KOPT-K1 (cell line): ENCODE measurements at regions not wholly inside any gene's neighbourhood (a gene's known extent, or its start where the extent isn't known, plus 50 kb on each side); places are given as distances from the start of the nearest gene placed in this dataset.

Experiments used
- H3K27ac ChIP-seq: fragments of 200-600 bp; sonication (generic); 2 replicates; pipeline ENCODE4 v1.5.1; 2016; ENCODE audit warnings: antibody characterized with exemption, mild to moderate bottlenecking, low read depth, low read length; ENCODE audit not compliant: poor library complexity, severe bottlenecking
- H3K36me3 ChIP-seq: fragments of 200-600 bp; sonication (generic); 2 replicates; pipeline ENCODE4 v1.5.1; 2017; ENCODE audit warnings: antibody characterized with exemption, mild to moderate bottlenecking, low read length, moderate library complexity; ENCODE audit not compliant: insufficient read depth
- H3K9me3 ChIP-seq: fragments of 200-600 bp; sonication (generic); 2 replicates; pipeline ENCODE4 v1.5.1; 2017; ENCODE audit warnings: antibody characterized with exemption, low read length, mild to moderate bottlenecking; ENCODE audit not compliant: insufficient read depth, poor library complexity, severe bottlenecking

- no peak overlapping the region for H3K27ac ChIP-seq
- H3K9me3 ChIP-seq = peaks cover 24% of the 10 kb centered on the region
- no peaks in the 10 kb centered on the region for H3K36me3 ChIP-seq
Measured at GRCh38 chr6:155611742-155612141, 156.1 kb upstream of the NOX3 start.

GRCh38 chr6:155604991-155605390, 149.4 kb upstream of the NOX3 start:
- no peaks in the 10 kb centered on the region for H3K36me3 ChIP-seq
- H3K9me3 ChIP-seq = peaks cover 3% of the 10 kb centered on the region
- H3K27ac ChIP-seq = no peak overlapping the region

DNA sequence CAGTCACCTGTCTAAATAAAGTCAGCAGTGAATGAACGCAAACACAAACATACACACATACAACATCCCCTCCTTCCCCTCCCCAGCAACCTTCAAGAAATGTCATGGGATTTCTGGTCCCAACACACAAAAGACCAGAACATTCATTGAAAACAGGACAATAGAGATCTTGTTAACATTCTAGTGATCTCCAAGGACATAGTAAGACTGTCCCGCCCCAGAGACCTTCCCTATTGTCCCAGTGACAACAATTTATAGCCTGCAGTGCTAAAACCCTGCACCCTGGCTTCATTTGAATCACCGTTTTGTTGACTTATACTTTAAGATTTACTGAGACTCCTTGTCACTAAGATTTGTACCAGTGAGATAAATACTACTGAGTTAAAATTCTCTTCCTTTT, 143.9 kb upstream of the NOX3 start:
- H3K27ac ChIP-seq = no peak overlapping the region
- no peaks in the 10 kb centered on the region for H3K36me3 ChIP-seq

DNA sequence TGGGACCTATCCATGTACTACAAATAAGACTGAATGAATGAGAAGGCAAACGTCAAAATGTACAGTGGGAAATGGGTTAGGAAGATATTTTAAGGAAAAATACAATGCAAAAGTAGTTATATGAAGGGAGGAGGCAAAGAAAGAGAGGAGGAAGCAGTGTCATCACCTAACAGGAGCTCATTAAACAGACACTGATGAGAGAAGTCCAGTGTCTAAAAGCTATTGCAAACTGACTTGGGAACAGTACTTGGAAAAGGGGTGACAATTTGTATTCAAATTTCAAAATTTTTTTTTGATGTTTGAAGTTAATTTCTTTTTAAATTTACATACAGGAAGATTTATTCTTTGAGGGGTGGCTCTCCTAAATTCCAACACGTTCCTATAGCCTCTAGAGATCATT, 143.5 kb upstream of the NOX3 start:
- no peak overlapping the region for H3K27ac ChIP-seq
- no peaks in the 10 kb centered on the region for H3K9me3 ChIP-seq
- no peaks in the 10 kb centered on the region for H3K36me3 ChIP-seq

More for the DNA sequence above, 143.9 kb upstream of the NOX3 start:
- no peaks in the 10 kb centered on the region for H3K9me3 ChIP-seq

DNA sequence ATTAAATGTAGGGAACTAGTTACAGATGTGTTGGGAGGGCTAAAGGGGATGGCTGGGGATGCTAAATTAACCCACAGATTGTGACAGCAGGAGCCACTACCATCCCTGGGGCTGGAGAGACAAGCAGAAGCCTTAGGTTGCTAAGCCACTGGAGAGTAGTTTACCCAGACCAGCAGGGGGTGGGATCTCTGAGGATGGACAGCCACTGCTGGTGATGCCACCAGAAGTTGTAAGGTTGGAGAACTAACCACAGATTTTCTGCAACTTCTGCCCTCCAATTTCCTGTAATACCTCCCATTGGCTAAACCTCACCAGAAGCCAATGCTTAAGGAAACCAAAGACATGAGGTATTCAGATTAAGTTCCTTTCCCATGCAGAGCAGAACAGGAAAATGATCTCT, 139.6 kb upstream of the NOX3 start:
- Histone ChIP-seq H3K36me3 (no peaks in the 10 kb centered on the region), H3K9me3 (no peaks in the 10 kb centered on the region), H3K27ac (no peak overlapping the region)

- no peaks in the 10 kb centered on the region for H3K9me3 ChIP-seq
- no peak overlapping the region for H3K27ac ChIP-seq
- H3K36me3 ChIP-seq = no peaks in the 10 kb centered on the region
Measured at GRCh38 chr6:155591741-155592140, 136.1 kb upstream of the NOX3 start.

DNA sequence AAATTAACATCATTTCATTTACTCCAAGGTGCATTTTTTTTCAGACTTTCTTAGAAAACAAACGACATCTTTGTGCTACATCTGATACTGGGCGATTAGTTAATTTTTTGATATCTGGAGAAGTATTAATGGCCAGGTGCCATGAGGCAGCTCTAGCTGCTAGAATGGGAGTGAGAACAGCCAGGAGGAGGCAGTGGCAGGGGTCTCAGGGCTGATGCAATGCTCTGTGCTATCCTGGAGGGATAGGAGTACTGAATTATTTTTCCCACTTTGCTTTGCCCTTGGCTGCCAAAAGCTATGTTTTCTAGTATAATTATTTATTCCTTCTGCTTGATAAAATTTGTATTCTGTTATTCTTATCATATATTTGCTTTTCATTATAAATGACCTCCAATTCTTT, 133.6 kb upstream of the NOX3 start:
- Histone ChIP-seq H3K36me3 (no peaks in the 10 kb centered on the region), H3K9me3 (no peaks in the 10 kb centered on the region), H3K27ac (no peak overlapping the region)

DNA sequence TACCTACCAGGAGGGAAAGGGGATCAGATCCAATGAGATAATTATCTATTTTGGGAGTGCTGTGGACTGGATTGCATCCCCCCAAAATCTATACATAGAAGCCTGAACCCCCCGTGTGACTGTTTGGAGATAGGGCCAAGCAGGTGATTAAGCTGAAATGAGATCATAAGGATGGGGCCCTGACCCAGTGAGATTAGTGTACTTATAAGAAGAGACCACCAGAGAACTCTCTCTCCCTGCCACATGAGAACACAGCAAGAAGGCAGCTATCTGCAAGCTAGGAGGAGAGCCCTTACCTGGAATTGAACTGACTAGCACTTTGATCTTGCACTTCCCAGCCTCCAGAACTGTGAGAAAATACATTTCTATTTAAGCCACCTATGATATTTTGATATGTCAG, 132.2 kb upstream of the NOX3 start:
- H3K9me3 ChIP-seq = no peaks in the 10 kb centered on the region

GRCh38 chr6:155586090-155586489, 130.5 kb upstream of the NOX3 start:
- Histone ChIP-seq H3K9me3 (no peaks in the 10 kb centered on the region), H3K27ac (no peak overlapping the region), H3K36me3 (no peaks in the 10 kb centered on the region)

More for the DNA sequence above, 132.2 kb upstream of the NOX3 start:
- Histone ChIP-seq H3K36me3 (no peaks in the 10 kb centered on the region), H3K27ac (no peak overlapping the region)

DNA sequence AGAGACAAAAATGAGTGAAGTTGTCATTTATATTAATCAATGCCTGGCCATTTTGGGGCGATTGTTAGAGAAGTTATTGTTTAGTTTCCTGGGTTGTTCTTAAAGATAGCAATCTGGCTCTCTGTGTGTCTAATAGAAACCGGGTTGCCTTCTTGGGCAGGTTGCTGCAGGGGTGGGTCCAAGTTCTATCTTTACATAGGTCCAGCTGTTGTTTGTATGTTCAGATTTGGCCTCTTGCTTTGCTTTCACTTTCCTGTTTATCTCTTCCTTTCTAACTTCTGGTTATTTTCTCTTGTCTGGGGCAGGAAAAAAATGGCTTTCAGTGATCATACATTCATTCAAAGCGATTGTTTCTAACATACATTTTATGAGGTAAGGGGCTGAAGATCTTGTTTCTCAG, 128.4 kb upstream of the NOX3 start:
- H3K36me3 ChIP-seq = no peaks in the 10 kb centered on the region
- H3K9me3 ChIP-seq = no peaks in the 10 kb centered on the region
- no peak overlapping the region for H3K27ac ChIP-seq

DNA sequence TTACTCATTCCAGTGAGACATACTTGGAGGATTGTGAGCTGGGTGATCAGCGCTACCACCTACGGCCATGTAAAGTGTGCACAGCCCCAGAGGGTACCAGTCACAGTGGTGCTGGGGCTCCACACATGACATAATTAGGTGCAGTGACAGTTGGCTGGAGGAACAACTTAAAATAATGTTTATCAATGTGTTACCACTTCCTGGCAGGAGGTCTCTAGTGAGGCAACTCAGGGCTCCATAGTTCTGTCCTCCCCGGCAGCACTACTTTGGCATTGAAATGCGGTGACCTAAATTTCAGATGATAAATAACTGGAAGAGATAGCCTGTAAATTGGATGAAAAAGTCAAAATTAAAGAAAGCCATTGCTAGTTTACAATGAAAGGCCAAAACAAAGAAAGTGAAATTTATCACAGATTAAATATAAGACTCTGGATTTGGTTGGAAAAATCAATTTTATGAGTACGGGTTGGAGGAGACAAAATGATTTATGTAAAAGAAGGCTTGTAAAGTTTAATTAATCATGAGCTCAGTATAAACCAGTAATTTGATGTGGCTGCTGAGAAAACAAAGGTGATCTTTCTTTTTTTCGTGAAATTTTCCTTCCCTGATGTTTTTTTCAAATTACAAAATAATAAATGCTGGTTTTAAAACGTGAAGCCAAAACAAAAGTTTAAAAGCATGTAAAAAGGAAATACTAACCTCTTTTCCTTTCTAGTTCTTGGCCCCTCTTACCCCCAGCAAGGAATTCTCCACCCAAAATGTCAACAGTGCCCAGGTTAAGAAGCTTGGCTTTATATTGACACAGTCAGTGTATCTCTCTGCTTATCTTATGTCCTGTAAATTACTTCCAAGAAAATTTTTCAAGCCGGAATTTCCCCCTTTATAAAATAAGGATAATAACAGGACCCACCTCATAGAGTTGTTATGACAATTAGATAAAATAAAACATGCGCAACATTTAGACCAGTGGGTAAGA, 126.7 kb upstream of the NOX3 start:
- no peaks in the 10 kb centered on the region for H3K36me3 ChIP-seq
- H3K27ac ChIP-seq = no peak overlapping the region
- no peaks in the 10 kb centered on the region for H3K9me3 ChIP-seq

DNA sequence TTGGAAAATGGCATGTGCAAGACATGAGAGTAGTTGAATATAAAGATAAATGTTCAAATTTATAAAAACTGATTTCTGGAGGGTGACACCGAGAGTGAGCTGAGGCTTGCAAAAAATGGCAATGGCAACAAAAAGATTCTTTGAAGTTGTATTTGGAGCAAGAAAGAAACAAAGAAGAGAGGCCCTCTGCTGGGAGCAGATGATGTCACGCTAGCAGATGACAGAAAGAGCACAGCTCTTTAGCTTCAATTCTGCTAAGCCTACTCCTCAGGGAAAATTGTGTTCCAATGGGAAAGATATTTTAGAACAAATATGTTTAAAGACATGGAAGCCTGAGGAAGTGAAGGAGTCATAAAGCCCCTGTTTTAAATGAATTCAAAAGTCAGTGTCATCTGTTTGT, 125.3 kb upstream of the NOX3 start:
- H3K27ac ChIP-seq = no peak overlapping the region
- no peaks in the 10 kb centered on the region for H3K9me3 ChIP-seq
- H3K36me3 ChIP-seq = no peaks in the 10 kb centered on the region

DNA sequence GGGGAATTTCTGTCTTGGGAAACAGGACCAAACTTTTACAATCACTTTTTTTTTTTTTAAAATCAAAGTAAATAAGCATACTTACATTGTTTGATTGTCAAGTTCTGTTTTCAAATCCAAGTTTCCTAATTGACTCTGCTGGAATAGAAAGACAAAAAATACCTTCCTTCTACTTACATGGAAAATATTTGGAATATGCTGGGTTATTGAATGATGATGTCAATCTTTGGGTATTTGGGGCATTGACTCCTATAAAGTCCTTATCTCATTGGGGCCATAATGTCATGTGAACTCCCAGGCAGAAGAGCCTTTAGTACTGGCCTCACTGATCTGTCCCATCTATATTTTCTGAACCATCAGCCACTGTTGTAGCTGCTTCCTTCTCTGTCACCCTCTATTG, 122.6 kb upstream of the NOX3 start:
- Histone ChIP-seq H3K36me3 (no peaks in the 10 kb centered on the region), H3K27ac (no peak overlapping the region)

DNA sequence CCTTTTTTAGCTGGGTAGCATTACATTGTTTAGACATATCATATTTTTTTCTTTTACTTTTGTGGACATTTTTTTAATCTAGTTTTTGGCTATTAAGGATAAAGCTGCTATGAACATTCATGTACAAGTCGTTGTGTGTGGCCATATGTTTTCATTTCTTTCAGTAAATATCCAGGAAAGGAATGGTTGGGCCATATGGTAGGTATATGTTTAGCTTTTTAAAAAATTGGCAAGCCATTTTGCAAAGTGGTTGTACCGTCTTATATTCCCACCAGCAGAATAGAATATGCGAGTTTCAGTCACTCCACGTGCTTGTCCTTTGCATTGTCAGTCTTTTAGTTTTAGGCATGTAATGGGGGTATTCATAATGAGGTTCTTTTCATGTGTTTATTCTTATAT, 106.3 kb upstream of the NOX3 start:
- Histone ChIP-seq H3K27ac (no peak overlapping the region), H3K9me3 (no peaks in the 10 kb centered on the region), H3K36me3 (no peaks in the 10 kb centered on the region)

More for the DNA sequence above, 122.6 kb upstream of the NOX3 start:
- H3K9me3 ChIP-seq = no peaks in the 10 kb centered on the region

DNA sequence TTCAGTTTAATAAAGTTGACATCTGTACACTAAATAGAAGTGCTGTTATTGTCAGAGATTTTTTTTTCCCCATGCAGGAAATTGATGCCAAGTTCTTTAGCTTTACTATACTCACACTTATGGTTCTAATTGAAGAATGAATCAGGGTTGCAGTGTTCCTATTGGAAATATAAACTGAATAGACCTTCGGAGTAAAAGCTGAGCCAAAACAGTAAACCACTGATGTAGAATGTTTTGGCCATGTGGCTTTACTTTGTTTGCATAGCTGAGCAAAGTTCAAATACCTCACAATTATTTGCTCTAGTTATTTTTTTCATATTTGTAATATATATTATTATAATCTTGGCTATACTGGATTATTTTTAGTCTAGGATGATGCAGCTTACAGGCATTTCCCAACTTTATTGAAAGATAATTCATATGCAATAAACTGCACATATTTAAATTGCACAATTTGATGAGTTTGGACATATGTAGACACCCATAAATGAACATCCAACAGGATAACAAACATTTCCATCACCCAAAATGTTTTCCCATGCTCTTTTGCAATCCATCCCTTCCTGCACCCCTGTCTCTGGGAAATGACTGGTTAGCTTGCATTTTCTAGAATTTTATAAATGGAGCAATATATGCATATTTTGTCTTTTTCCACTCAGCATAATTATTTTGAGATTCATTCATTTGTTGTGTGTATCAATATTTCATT, 105.8 kb upstream of the NOX3 start:
- no peaks in the 10 kb centered on the region for H3K9me3 ChIP-seq
- no peaks in the 10 kb centered on the region for H3K36me3 ChIP-seq
- H3K27ac ChIP-seq = no peak overlapping the region
